H1 (cell line): ENCODE measurements at regions not wholly inside any gene's neighbourhood (a gene's known extent, or its start where the extent isn't known, plus 50 kb on each side); places are given as distances from the start of the nearest gene placed in this dataset.

Experiments used
- CTCF ChIA-PET: fragments of 300-600 bp; sonication (Branson Sonifier 250); formaldehyde crosslinking; loops from one replicate; lab custom pipeline; 2021; ENCODE audit not compliant: partially characterized antibody; lab: Charles Lee
- POLR2A ChIA-PET: fragments of 300-600 bp; sonication (Branson Sonifier 250); formaldehyde crosslinking; loops from one replicate; lab custom pipeline; 2021; ENCODE audit warnings: inconsistent platforms; ENCODE audit not compliant: partially characterized antibody; lab: Charles Lee
- DNase-seq, 2 experiments: peaks; one replicate each; pipeline versions ENCODE4 v3.0.0 to v3.0.0-alpha.2; 2010 to 2022; ENCODE audit warnings: low spot score in 2 of 2, low read depth in 1 of 2, mixed read lengths in 1 of 2
- FAIRE-seq: peaks from 2 replicates; lab custom pipeline; 2011; peaks lifted over from hg19 to GRCh38; lab: Jason Lieb, UNC
- H2AFZ ChIP-seq: 2 replicates; pipeline ENCODE4 v1.8.1; 2012; ENCODE audit warnings: low read length, inconsistent platforms
- H2AK5ac ChIP-seq: 2 replicates; pipeline ENCODE4 v1.6.1; 2013; ENCODE audit warnings: low read depth, low read length
- H2BK120ac ChIP-seq: replicated peaks from 2 replicates; pipeline ENCODE3; 2013; ENCODE audit warnings: low read depth, low read length, inconsistent platforms
- H2BK12ac ChIP-seq: 2 replicates; pipeline ENCODE4 v1.6.1; 2013; ENCODE audit warnings: low read depth, low read length
- H2BK15ac ChIP-seq: 2 replicates; pipeline ENCODE4 v1.6.1; 2013; ENCODE audit warnings: low read length
- H2BK20ac ChIP-seq: 2 replicates; pipeline ENCODE4 v1.6.1; 2013; ENCODE audit warnings: low read length
- H2BK5ac ChIP-seq: 2 replicates; pipeline ENCODE4 v1.6.1; 2013; ENCODE audit warnings: low read depth, low read length
- H3K14ac ChIP-seq: 2 replicates; pipeline ENCODE4 v1.6.1; 2013; ENCODE audit warnings: inconsistent platforms; ENCODE audit not compliant: insufficient read length
- H3K18ac ChIP-seq: 2 replicates; pipeline ENCODE4 v1.6.1; 2013; ENCODE audit warnings: low read length; ENCODE audit errors: extremely low read depth
- H3K23ac ChIP-seq: 2 replicates; pipeline ENCODE4 v1.6.1; 2013; ENCODE audit warnings: inconsistent platforms; ENCODE audit not compliant: insufficient read length
- H3K23me2 ChIP-seq: 2 replicates; pipeline ENCODE4 v1.6.1; 2013; ENCODE audit warnings: low read depth, low read length
- H3K27ac ChIP-seq: 2 replicates; pipeline ENCODE4 v1.6.1; 2011; ENCODE audit warnings: low read depth, low read length, inconsistent platforms
- H3K27me3 ChIP-seq, 4 experiments: replicated peaks in 1 of 4; 1 replicate in 1 of 4; 2 replicates in 3 of 4; pipeline versions ENCODE4 v1.6.1 to v1.8.1; 2011 to 2013; ENCODE audit warnings: low read length in 3 of 4, mild to moderate bottlenecking in 3 of 4, inconsistent platforms in 2 of 4, mixed read lengths in 2 of 4, moderate library complexity in 1 of 4; ENCODE audit not compliant: control insufficient read depth in 3 of 4, insufficient read depth in 3 of 4; ENCODE audit errors: extremely low read depth in 1 of 4
- H3K36me3 ChIP-seq, 4 experiments: 2 replicates each; pipeline versions ENCODE4 v1.6.1 to v1.8.1; 2011 to 2013; ENCODE audit warnings: mild to moderate bottlenecking in 4 of 4, low read length in 3 of 4, moderate library complexity in 2 of 4, control low read depth in 1 of 4, inconsistent platforms in 1 of 4; ENCODE audit not compliant: insufficient read depth in 4 of 4, control insufficient read depth in 2 of 4
- H3K4ac ChIP-seq: replicated peaks from 2 replicates; pipeline ENCODE3; 2013; ENCODE audit warnings: low read length, low read depth, mixed read lengths, inconsistent platforms; ENCODE audit not compliant: insufficient read length
- H3K4me1 ChIP-seq, 4 experiments: replicated peaks in 1 of 4; 1 replicate in 1 of 4; 2 replicates in 3 of 4; pipeline versions ENCODE4 v1.6.1 to v1.8.1; 2011 to 2013; ENCODE audit warnings: low read length in 3 of 4, inconsistent platforms in 2 of 4, mixed read lengths in 1 of 4; ENCODE audit not compliant: insufficient read depth in 4 of 4, control insufficient read depth in 3 of 4
- H3K4me2 ChIP-seq, 2 experiments: 2 replicates each; pipeline versions ENCODE4 v1.6.1 to v1.8.1; 2011 to 2013; ENCODE audit warnings: low read depth in 2 of 2, low read length in 2 of 2, control low read depth in 1 of 2, inconsistent platforms in 1 of 2, mild to moderate bottlenecking in 1 of 2; ENCODE audit not compliant: insufficient read depth in 1 of 2
- H3K4me3 ChIP-seq, 4 experiments: fragments of 200-600, 300-600 bp in 1 of 4; sonication (generic), shearing (Covaris generic), sonication (Bioruptor Twin) in 1 of 4; 2 replicates each; pipeline versions ENCODE4 v1.5.1 to v1.8.1; 2011 to 2016; ENCODE audit warnings: low read length in 4 of 4, low read depth in 3 of 4, control low read depth in 2 of 4, inconsistent platforms in 2 of 4, mild to moderate bottlenecking in 2 of 4, mixed read lengths in 1 of 4, moderate library complexity in 1 of 4; ENCODE audit not compliant: insufficient read depth in 2 of 4; ENCODE audit errors: extremely low read depth in 1 of 4
- H3K56ac ChIP-seq: replicated peaks from 2 replicates; pipeline ENCODE3; 2013; ENCODE audit warnings: low read depth, mild to moderate bottlenecking, mixed read lengths, low read length, inconsistent platforms; ENCODE audit not compliant: insufficient read length
- H3K79me1 ChIP-seq: 2 replicates; pipeline ENCODE4 v1.6.1; 2013; ENCODE audit warnings: low read depth, low read length, control low read depth
- H3K79me2 ChIP-seq, 2 experiments: 2 replicates each; pipeline versions ENCODE4 v1.6.1 to v1.8.1; 2012 to 2013; ENCODE audit warnings: low read length in 2 of 2, mild to moderate bottlenecking in 2 of 2, inconsistent platforms in 1 of 2; ENCODE audit not compliant: insufficient read depth in 2 of 2, control insufficient read depth in 1 of 2
- H3K9ac ChIP-seq, 4 experiments: replicated peaks in 1 of 4; 1 replicate in 1 of 4; 2 replicates in 3 of 4; pipeline versions ENCODE4 v1.6.1 to v1.8.1; 2011 to 2013; ENCODE audit warnings: low read depth in 3 of 4, low read length in 3 of 4, control low read depth in 2 of 4, mild to moderate bottlenecking in 2 of 4, moderate library complexity in 2 of 4, inconsistent platforms in 1 of 4; ENCODE audit errors: extremely low read depth in 1 of 4
- H3K9me3 ChIP-seq, 2 experiments: 2 replicates each; pipeline versions ENCODE4 v1.6.1 to v1.8.1; 2012 to 2013; ENCODE audit warnings: mild to moderate bottlenecking in 2 of 2, moderate library complexity in 2 of 2, control low read depth in 1 of 2, inconsistent platforms in 1 of 2, low read depth in 1 of 2, low read length in 1 of 2, mixed read lengths in 1 of 2; ENCODE audit not compliant: insufficient read depth in 2 of 2
- H4K20me1 ChIP-seq, 2 experiments: replicated peaks in 1 of 2; 2 replicates each; pipeline versions ENCODE3 to v1.8.1; 2011 to 2013; ENCODE audit warnings: inconsistent platforms in 2 of 2, low read length in 2 of 2, mild to moderate bottlenecking in 1 of 2; ENCODE audit not compliant: insufficient read depth in 2 of 2, control insufficient read depth in 1 of 2
- H4K5ac ChIP-seq: 2 replicates; pipeline ENCODE4 v1.6.1; 2013; ENCODE audit warnings: low read length, low read depth, mixed read lengths, inconsistent platforms; ENCODE audit not compliant: insufficient read length
- H4K8ac ChIP-seq: 2 replicates; pipeline ENCODE4 v1.8.0; 2013; ENCODE audit warnings: mild to moderate bottlenecking, moderate library complexity, low read length, inconsistent platforms; ENCODE audit not compliant: insufficient read depth; ENCODE audit errors: extremely low read depth
- H4K91ac ChIP-seq: replicated peaks from 2 replicates; pipeline ENCODE3; 2013; ENCODE audit warnings: low read length, mixed read lengths, inconsistent platforms; ENCODE audit not compliant: insufficient read length
- ASH2L ChIP-seq: fragments of 200-600, 300-600 bp; sonication (generic); IDR thresholded peaks from one replicate; pipeline ENCODE4 v1.7.1; 2017; ENCODE audit warnings: low read length
- BACH1 ChIP-seq: IDR thresholded peaks from 2 replicates; pipeline ENCODE4 v1.6.1; 2012; ENCODE audit warnings: low read length, improper control_type of control experiment
- E2F6 ChIP-seq: IDR thresholded peaks from 2 replicates; pipeline ENCODE4 v1.6.1; 2012; ENCODE audit warnings: inconsistent platforms
- MAX ChIP-seq: IDR thresholded peaks from 2 replicates; pipeline ENCODE4 v1.6.1; 2012; ENCODE audit warnings: inconsistent platforms
- YY1 ChIP-seq: IDR thresholded peaks from 2 replicates; pipeline ENCODE4 v1.6.1; 2011; ENCODE audit warnings: low read depth, mild to moderate bottlenecking, low read length
- WGBS, 2 experiments: shearing (Covaris generic) in 1 of 2; methylation state at CpG; one replicate each; pipeline versions ENCODE4 v1.1.6 to v1.1.7; 2013 to 2015; ENCODE audit warnings: low lambda C conversion rate in 2 of 2, mixed read lengths in 2 of 2, inconsistent platforms in 1 of 2, low coverage in 1 of 2, missing lambda C conversion rate in 1 of 2; ENCODE audit not compliant: insufficient replicate concordance in 2 of 2, insufficient coverage in 1 of 2, insufficient read length in 1 of 2; ENCODE audit errors: extremely low coverage in 1 of 2, missing lambda C conversion rate in 1 of 2; 5-methylcytosine and 5-hydroxymethylcytosine counted together

DNA sequence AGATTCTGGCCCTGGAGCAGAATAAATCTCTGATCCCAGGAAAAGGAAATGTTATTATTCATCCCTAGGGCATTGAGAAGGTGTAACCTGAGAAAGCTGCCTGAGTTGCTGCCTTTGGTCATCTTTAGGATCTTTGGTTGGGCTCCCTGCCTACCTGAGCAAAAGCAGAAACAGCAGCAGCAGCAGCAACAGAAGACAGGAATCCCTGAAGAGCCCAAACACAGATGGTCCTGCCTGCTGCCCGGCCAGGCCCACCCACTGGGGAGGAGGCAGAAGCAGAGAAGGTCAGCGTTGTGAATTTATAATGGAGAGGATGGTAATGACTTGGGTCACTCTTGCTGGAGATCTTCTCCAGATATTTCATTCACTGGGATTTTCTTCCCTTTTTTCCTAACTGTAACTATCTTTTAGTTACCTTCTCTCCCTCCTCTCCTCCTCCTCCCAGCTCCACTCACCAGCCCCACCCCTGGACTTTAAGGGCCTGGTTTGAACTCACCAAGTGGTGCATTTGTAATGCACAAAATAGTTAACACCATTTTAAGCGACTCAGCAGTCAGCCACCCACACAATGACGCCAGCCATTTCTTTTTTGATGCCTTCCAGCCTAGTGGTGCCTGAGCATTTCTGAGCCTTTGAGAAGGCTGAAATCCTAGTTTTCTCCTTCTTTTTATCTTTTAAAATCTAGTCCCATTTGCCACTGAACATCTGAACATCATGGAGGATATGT lies 91.7 kb downstream of the HSPH1 start:
- POLR2A ChIA-PET, result no interaction called here

More for the DNA sequence above, 91.7 kb downstream of the HSPH1 start:
- Histone ChIP-seq H3K9me3 (no peaks in the 10 kb centered on the region), H3K4me3 (no peak overlapping the region), H4K8ac (no peak overlapping the region; the same call in 1 of the 2 replicates), H2BK5ac (no peak overlapping the region), H3K23ac (no peak overlapping the region), H2BK15ac (no peak overlapping the region), H3K27me3 (no peaks in the 10 kb centered on the region), H2AFZ (no peak overlapping the region), H3K79me2 (no peaks in the 10 kb centered on the region), H3K18ac (no peak overlapping the region), H3K4ac (no peak overlapping the region), H3K36me3 (no peaks in the 10 kb centered on the region), H4K5ac (no peak overlapping the region), H3K79me1 (no peaks in the 10 kb centered on the region), H3K9ac (no peak overlapping the region), H2AK5ac (no peak overlapping the region), H2BK120ac (no peak overlapping the region), H2BK12ac (no peak overlapping the region), H3K27ac (no peak overlapping the region), H4K20me1 (no peaks in the 10 kb centered on the region), H3K4me2 (0 out of 4 replicates have a peak overlapping the region, but pooled peaks of 1 of the 2 experiments have one; percentile 23), H4K91ac (no peak overlapping the region), H2BK20ac (no peak overlapping the region), H3K4me1 (peaks cover 0 to 4% (median 1%) of the 10 kb centered on the region in 4 experiments; a peak in 2 of 7 replicates), H3K56ac (no peak overlapping the region), H3K23me2 (no peaks in the 10 kb centered on the region), H3K14ac (no peak overlapping the region)
- WGBS, 2 experiments, result 78% methylated on average over 4 of the region's 4 CpGs; no CpG with 5 or more reads in 1 of the 2 experiments
- DNase-seq (no peak), FAIRE-seq (no peak)
- TF ChIP-seq YY1 (0 out of 2 replicates have a peak, but pooled peaks have one; percentile 21), MAX (peak; percentile 66; the same call in 1 of the 2 replicates), BACH1 (peak; percentile 27; the same call in 1 of the 2 replicates), E2F6 (peak; percentile 68; the same call in 1 of the 2 replicates), ASH2L (no peak)
- CTCF ChIA-PET, result interaction anchor here (1.6 kb wide), 1 partner anchor 24 kb away, joined by 3 read pairs; no protein-coding TSS in a partner anchor
